K562 (cell line): ENCODE measurements at regions not wholly inside any gene's neighbourhood (a gene's known extent, or its start where the extent isn't known, plus 50 kb on each side); places are given as distances from the start of the nearest gene placed in this dataset.

Experiments used
- AFF4 ChIP-seq: sonication (generic); formaldehyde crosslinking; IDR thresholded peaks from 2 replicates; pipeline ENCODE4 v1.8.0; 2023; ENCODE audit warnings: mild to moderate bottlenecking, missing genetic modification reagents
- GATAD2B ChIP-seq: fragments of 450-650 bp; IDR thresholded peaks from 2 replicates; pipeline ENCODE4 v1.6.1; 2017; ENCODE audit warnings: mild to moderate bottlenecking, borderline replicate concordance
- MYC ChIP-seq, 2 experiments: fragments of 250-450 bp in 1 of 2; sonication (Bioruptor Pico) in 1 of 2; IDR thresholded peaks; 2 replicates each; pipeline versions ENCODE4 v1.5.1 to v1.6.1; 2012 to 2021; ENCODE audit warnings: low read depth in 2 of 2, borderline replicate concordance in 1 of 2, improper control_type of control experiment in 1 of 2, low read length in 1 of 2, mild to moderate bottlenecking in 1 of 2, moderate library complexity in 1 of 2
- NFATC3 ChIP-seq: fragments of 450-650 bp; IDR thresholded peaks from 2 replicates; pipeline ENCODE4 v1.6.1; 2017; ENCODE audit warnings: mild to moderate bottlenecking
- POLR2AphosphoS5 ChIP-seq: IDR thresholded peaks from 2 replicates; pipeline ENCODE4 v1.6.1; 2011; ENCODE audit warnings: mild to moderate bottlenecking, low read depth, low read length, moderate library complexity; ENCODE audit not compliant: control insufficient read depth, insufficient read depth
- RAD21 ChIP-seq, 2 experiments: fragments of 250-450 bp in 1 of 2; fragments of 450-650 bp in 1 of 2; sonication (Bioruptor Pico) in 1 of 2; formaldehyde crosslinking in 1 of 2; IDR thresholded peaks in 1 of 2; conservative IDR thresholded peaks in 1 of 2; 2 replicates each; pipeline versions ENCODE4 v1.4.0 to v1.8.0; 2020 to 2022; ENCODE audit warnings: mild to moderate bottlenecking in 2 of 2, moderate library complexity in 1 of 2
- RCOR1 ChIP-seq, 2 experiments: IDR thresholded peaks; 2 replicates each; pipeline ENCODE4 v1.6.1; 2012; ENCODE audit warnings: low read depth in 2 of 2, low read length in 2 of 2, borderline replicate concordance in 1 of 2, improper control_type of control experiment in 1 of 2
- ZFP30 ChIP-seq: fragments of 250-450 bp; sonication (Bioruptor Pico); IDR thresholded peaks from 2 replicates; pipeline ENCODE4 v1.8.0; 2022; ENCODE audit warnings: moderate library complexity, mild to moderate bottlenecking, inconsistent platforms, borderline replicate concordance
- TF ChIP-seq, protein P1 (sequence below): fragments of 200-800 bp; sonication (Bioruptor generic); IDR thresholded peaks from 2 replicates; pipeline ENCODE4 v1.6.1; 2017; ENCODE audit warnings: missing genetic modification characterization, missing compliant biosample characterization
- TF ChIP-seq, protein P2 (sequence below), 3 experiments: IDR thresholded peaks in 2 of 3; conservative IDR thresholded peaks in 1 of 3; 2 replicates each; pipeline ENCODE4 v1.5.1; 2011 to 2012; ENCODE audit warnings: low read length in 3 of 3, mild to moderate bottlenecking in 3 of 3, control low read depth in 2 of 3, improper control_type of control experiment in 1 of 3, inconsistent platforms in 1 of 3, low read depth in 1 of 3, mixed read lengths in 1 of 3, moderate library complexity in 1 of 3; ENCODE audit not compliant: insufficient read depth in 2 of 3
- TF ChIP-seq, protein P3 (sequence below): fragments of 200-800 bp; sonication (Bioruptor generic); IDR thresholded peaks from 2 replicates; pipeline ENCODE4 v1.6.1; 2016; ENCODE audit warnings: missing genetic modification characterization, missing compliant biosample characterization
- TF ChIP-seq, protein P4 (sequence below): sonication (generic); formaldehyde crosslinking; IDR thresholded peaks from 2 replicates; pipeline ENCODE4 v1.8.1; 2022; ENCODE audit warnings: missing genetic modification reagents
- TF ChIP-seq, protein P5 (sequence below), 2 experiments: fragments of 200-800 bp in 1 of 2; sonication (Bioruptor generic) in 1 of 2; sonication (generic) in 1 of 2; formaldehyde crosslinking in 1 of 2; IDR thresholded peaks in 1 of 2; conservative IDR thresholded peaks in 1 of 2; 2 replicates each; pipeline versions ENCODE4 v1.5.0 to v1.6.1; 2016 to 2020; ENCODE audit warnings: missing compliant biosample characterization in 1 of 2, missing genetic modification characterization in 1 of 2, missing genetic modification reagents in 1 of 2

GRCh38 chrX:7316280-7316679, 168.3 kb upstream of the PUDP start:
- TF ChIP-seq ZFP30 (CRISPR knock-in tag) (no peak), RCOR1 (IDR thresholded peaks at IDR 0.05; ENCODE audit: borderline replicate concordance in 1 of 2, low read depth in 2 of 2, low read length in 2 of 2) (no peak), POLR2AphosphoS5 (no peak), MYC (IDR thresholded peaks at IDR 0.05; ENCODE audit: low read depth, low read length) (no peak), MYC (CRISPR knock-in tag; IDR thresholded peaks at IDR 0.05; ENCODE audit: borderline replicate concordance, low read depth) (no peak), NFATC3 (no peak), RAD21 (CRISPR knock-in tag; conservative IDR thresholded peaks at IDR 0.05 in 1 of 2, IDR thresholded peaks at IDR 0.05 in 1 of 2) (no peak), GATAD2B (no peak), AFF4 (CRISPR knock-in tag) (no peak)
- TF ChIP-seq, protein P1, sequence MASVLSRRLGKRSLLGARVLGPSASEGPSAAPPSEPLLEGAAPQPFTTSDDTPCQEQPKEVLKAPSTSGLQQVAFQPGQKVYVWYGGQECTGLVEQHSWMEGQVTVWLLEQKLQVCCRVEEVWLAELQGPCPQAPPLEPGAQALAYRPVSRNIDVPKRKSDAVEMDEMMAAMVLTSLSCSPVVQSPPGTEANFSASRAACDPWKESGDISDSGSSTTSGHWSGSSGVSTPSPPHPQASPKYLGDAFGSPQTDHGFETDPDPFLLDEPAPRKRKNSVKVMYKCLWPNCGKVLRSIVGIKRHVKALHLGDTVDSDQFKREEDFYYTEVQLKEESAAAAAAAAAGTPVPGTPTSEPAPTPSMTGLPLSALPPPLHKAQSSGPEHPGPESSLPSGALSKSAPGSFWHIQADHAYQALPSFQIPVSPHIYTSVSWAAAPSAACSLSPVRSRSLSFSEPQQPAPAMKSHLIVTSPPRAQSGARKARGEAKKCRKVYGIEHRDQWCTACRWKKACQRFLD (CRISPR knock-in tag), result no peak
- TF ChIP-seq, protein P2, sequence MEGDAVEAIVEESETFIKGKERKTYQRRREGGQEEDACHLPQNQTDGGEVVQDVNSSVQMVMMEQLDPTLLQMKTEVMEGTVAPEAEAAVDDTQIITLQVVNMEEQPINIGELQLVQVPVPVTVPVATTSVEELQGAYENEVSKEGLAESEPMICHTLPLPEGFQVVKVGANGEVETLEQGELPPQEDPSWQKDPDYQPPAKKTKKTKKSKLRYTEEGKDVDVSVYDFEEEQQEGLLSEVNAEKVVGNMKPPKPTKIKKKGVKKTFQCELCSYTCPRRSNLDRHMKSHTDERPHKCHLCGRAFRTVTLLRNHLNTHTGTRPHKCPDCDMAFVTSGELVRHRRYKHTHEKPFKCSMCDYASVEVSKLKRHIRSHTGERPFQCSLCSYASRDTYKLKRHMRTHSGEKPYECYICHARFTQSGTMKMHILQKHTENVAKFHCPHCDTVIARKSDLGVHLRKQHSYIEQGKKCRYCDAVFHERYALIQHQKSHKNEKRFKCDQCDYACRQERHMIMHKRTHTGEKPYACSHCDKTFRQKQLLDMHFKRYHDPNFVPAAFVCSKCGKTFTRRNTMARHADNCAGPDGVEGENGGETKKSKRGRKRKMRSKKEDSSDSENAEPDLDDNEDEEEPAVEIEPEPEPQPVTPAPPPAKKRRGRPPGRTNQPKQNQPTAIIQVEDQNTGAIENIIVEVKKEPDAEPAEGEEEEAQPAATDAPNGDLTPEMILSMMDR (IDR thresholded peaks at IDR 0.05 in 2 of 3, conservative IDR thresholded peaks at IDR 0.05 in 1 of 3; ENCODE audit: insufficient read depth in 2 of 3, low read depth in 1 of 3, low read length in 3 of 3), result no peak
- TF ChIP-seq, protein P3, sequence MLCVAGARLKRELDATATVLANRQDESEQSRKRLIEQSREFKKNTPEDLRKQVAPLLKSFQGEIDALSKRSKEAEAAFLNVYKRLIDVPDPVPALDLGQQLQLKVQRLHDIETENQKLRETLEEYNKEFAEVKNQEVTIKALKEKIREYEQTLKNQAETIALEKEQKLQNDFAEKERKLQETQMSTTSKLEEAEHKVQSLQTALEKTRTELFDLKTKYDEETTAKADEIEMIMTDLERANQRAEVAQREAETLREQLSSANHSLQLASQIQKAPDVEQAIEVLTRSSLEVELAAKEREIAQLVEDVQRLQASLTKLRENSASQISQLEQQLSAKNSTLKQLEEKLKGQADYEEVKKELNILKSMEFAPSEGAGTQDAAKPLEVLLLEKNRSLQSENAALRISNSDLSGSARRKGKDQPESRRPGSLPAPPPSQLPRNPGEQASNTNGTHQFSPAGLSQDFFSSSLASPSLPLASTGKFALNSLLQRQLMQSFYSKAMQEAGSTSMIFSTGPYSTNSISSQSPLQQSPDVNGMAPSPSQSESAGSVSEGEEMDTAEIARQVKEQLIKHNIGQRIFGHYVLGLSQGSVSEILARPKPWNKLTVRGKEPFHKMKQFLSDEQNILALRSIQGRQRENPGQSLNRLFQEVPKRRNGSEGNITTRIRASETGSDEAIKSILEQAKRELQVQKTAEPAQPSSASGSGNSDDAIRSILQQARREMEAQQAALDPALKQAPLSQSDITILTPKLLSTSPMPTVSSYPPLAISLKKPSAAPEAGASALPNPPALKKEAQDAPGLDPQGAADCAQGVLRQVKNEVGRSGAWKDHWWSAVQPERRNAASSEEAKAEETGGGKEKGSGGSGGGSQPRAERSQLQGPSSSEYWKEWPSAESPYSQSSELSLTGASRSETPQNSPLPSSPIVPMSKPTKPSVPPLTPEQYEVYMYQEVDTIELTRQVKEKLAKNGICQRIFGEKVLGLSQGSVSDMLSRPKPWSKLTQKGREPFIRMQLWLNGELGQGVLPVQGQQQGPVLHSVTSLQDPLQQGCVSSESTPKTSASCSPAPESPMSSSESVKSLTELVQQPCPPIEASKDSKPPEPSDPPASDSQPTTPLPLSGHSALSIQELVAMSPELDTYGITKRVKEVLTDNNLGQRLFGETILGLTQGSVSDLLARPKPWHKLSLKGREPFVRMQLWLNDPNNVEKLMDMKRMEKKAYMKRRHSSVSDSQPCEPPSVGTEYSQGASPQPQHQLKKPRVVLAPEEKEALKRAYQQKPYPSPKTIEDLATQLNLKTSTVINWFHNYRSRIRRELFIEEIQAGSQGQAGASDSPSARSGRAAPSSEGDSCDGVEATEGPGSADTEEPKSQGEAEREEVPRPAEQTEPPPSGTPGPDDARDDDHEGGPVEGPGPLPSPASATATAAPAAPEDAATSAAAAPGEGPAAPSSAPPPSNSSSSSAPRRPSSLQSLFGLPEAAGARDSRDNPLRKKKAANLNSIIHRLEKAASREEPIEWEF, result no peak
- TF ChIP-seq, protein P4, sequence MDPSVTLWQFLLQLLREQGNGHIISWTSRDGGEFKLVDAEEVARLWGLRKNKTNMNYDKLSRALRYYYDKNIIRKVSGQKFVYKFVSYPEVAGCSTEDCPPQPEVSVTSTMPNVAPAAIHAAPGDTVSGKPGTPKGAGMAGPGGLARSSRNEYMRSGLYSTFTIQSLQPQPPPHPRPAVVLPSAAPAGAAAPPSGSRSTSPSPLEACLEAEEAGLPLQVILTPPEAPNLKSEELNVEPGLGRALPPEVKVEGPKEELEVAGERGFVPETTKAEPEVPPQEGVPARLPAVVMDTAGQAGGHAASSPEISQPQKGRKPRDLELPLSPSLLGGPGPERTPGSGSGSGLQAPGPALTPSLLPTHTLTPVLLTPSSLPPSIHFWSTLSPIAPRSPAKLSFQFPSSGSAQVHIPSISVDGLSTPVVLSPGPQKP (CRISPR knock-in tag), result no peak
- TF ChIP-seq, protein P5, sequence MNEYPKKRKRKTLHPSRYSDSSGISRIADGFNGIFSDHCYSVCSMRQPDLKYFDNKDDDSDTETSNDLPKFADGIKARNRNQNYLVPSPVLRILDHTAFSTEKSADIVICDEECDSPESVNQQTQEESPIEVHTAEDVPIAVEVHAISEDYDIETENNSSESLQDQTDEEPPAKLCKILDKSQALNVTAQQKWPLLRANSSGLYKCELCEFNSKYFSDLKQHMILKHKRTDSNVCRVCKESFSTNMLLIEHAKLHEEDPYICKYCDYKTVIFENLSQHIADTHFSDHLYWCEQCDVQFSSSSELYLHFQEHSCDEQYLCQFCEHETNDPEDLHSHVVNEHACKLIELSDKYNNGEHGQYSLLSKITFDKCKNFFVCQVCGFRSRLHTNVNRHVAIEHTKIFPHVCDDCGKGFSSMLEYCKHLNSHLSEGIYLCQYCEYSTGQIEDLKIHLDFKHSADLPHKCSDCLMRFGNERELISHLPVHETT (CRISPR knock-in tag; conservative IDR thresholded peaks at IDR 0.05 in 1 of 2, IDR thresholded peaks at IDR 0.05 in 1 of 2), result no peak
